CD4-positive, alpha-beta T cell treated with Interleukin-21 for 1 hour (primary cell): ENCODE measurements at regions not wholly inside any gene's neighbourhood (a gene's known extent, or its start where the extent isn't known, plus 50 kb on each side); places are given as distances from the start of the nearest gene placed in this dataset.

Source experiments
- DNase-seq: peaks from one replicate; pipeline ENCODE4 v3.0.0-alpha.2; 2020

- DNase-seq = no peak
Observed at GRCh38 chr10:128222332-128222849, 96.2 kb upstream of the MKI67 start.

GRCh38 chr10:128230401-128230800 lies 104.2 kb upstream of the MKI67 start:
- no peak for DNase-seq

- no peak for DNase-seq
Observed at GRCh38 chr10:128233422-128233821, 107.2 kb upstream of the MKI67 start.

GRCh38 chr10:128237710-128238109 lies 111.5 kb upstream of the MKI67 start:
- DNase-seq = no peak

- no peak for DNase-seq
Observed at GRCh38 chr10:128241023-128241422, 114.8 kb upstream of the MKI67 start.

GRCh38 chr10:128242641-128243040 lies 116.4 kb upstream of the MKI67 start:
- DNase-seq = no peak

GRCh38 chr10:128245026-128245425 lies 118.8 kb upstream of the MKI67 start:
- DNase-seq = no peak

GRCh38 chr10:128247576-128247975 lies 121.4 kb upstream of the MKI67 start:
- DNase-seq = no peak

GRCh38 chr10:128254476-128254875 lies 128.3 kb upstream of the MKI67 start:
- no peak for DNase-seq

- DNase-seq = no peak
Observed at GRCh38 chr10:128257428-128257827, 131.2 kb upstream of the MKI67 start.

GRCh38 chr10:128258421-128258976 lies 132.3 kb upstream of the MKI67 start:
- no peak for DNase-seq

- DNase-seq = peak; percentile 32
Observed at GRCh38 chr10:128263891-128264688, 137.9 kb upstream of the MKI67 start.

- no peak for DNase-seq
Observed at GRCh38 chr10:128265596-128265995, 139.4 kb upstream of the MKI67 start.

- DNase-seq = no peak
Observed at GRCh38 chr10:128267581-128267980, 141.4 kb upstream of the MKI67 start.

- DNase-seq = no peak
Observed at GRCh38 chr10:128268015-128268722, 141.9 kb upstream of the MKI67 start.

GRCh38 chr10:128274938-128275337 lies 148.7 kb upstream of the MKI67 start:
- DNase-seq = no peak

- no peak for DNase-seq
Observed at GRCh38 chr10:128275388-128276177, 149.4 kb upstream of the MKI67 start.

- no peak for DNase-seq
Observed at GRCh38 chr10:128277267-128277840, 151.1 kb upstream of the MKI67 start.

- no peak for DNase-seq
Observed at GRCh38 chr10:128278362-128278761, 152.1 kb upstream of the MKI67 start.

GRCh38 chr10:128280271-128280670 lies 154.0 kb upstream of the MKI67 start:
- no peak for DNase-seq

GRCh38 chr10:128281343-128281742 lies 155.1 kb upstream of the MKI67 start:
- DNase-seq = no peak

- DNase-seq = no peak
Observed at GRCh38 chr10:128281861-128282260, 155.6 kb upstream of the MKI67 start.
